Adipose tissue (tissue), 3 donors: ENCODE measurements at regions not wholly inside any gene's neighbourhood (a gene's known extent, or its start where the extent isn't known, plus 50 kb on each side); places are given as distances from the start of the nearest gene placed in this dataset.
"Not testable (repeated sequence)": the region's sequence is repeated elsewhere in the genome, so short reads cannot be mapped to it uniquely, and the experiment has no call there.

Experiments
- H3K27ac ChIP-seq: one replicate; pipeline ENCODE4 v1.5.1; 2013; ENCODE audit warnings: low read depth, low read length
- WGBS, 3 donors: extraction: QIAGEN DNeasy Blood & Tissue Kit; methylation state at CpG; one replicate each; pipeline ENCODE4 v1.1.7; 2013; 5-methylcytosine and 5-hydroxymethylcytosine counted together
- donor health status: healthy with polysubstance abuse.
- donor health status: Bipolar disorder and iron deficiency.
- donor health status: healthy.

GRCh38 chr1:95497566-95497965 is 263.6 kb downstream of the RWDD3 start:
- WGBS, 3 donors: 68 to 91% (median 73%) methylated on average over 4 of the region's 4 CpGs

GRCh38 chr1:95503278-95504030 is 269.4 kb downstream of the RWDD3 start:
- WGBS, 3 donors: 77 to 83% (median 81%) methylated on average over 9 of the region's 9 CpGs

More at GRCh38 chr1:95497566-95497965, 263.6 kb downstream of the RWDD3 start:
- no peak overlapping the region for H3K27ac ChIP-seq

DNA sequence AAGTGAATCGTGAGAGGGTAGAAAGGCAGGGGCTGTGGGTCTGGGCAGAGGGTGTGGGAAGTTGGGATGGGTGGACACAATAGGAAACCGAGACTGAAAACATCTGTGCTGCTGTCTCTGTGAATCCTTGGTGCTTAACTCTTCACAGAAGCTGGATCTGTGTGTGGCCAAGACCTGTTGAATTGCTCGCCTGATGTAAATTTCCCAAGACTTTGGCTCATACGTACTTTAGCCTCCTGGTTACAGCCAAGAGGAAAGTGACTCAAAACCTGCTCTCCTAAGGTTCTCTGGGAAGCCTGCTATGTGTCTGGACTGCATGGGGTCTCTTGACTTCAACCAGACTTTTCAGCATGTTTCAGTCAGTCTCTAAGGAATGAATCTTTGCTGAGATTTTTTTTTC is 270.3 kb downstream of the RWDD3 start:
- no peak overlapping the region for H3K27ac ChIP-seq
- WGBS, 3 donors: 60 to 78% (median 64%) methylated on average over 4 of the region's 4 CpGs

More at GRCh38 chr1:95503278-95504030, 269.4 kb downstream of the RWDD3 start:
- no peak overlapping the region for H3K27ac ChIP-seq

DNA sequence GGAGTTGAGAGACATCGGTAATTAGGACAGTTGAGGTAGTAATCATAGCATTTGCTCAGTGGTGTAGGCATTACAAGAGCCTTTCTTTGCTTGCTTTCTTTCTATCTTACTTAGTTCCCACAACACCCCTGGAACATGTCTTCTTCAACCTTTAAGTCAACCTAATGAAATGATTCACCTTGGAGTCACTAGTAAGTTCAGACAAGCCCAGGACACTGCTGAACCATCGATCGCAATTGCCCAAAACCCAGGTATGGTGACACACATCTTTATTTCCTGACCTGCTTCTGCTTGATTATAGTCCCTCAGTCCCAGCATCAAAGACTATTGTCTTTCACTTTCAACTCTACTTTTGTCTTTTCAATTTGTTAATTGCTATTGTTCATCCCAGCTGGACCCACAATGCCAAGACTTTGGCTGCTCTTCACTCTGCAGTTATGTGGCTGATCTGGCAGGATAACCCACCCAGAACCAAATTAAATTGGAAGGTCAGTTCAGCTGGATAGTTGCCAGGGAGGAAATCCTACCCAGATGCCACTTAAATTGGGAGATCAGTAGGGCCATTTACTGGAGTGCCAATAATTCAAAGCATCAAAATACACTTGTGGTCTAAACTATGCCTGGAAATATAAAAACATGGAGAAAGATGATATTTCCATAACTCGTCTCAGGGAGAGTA is 272.9 kb downstream of the RWDD3 start:
- 89 to 93% (median 92%) methylated on average over 4 of the region's 4 CpGs for whole genome bisulfite sequencing, 3 donors
- H3K27ac ChIP-seq: no peak overlapping the region

DNA sequence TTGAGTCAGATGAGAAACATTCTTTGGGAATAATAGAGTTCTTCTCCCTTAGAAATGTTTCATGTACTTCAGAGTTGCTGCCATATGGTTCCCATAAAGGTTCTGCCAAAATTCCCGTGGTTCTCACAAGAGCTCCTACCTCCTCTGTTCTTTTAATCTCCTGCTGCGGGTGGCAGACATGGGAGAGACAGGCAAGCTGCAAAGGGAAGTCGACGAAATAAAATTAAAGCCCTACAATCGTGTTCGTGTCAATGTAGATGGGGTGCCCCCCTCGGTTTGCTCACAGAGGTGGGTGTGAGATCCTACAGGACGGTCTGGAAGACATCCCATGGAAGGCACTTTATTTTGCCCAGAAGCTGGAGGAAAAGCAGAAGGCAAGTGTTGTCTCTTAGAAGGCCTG is 276.0 kb downstream of the RWDD3 start:
- WGBS, 3 donors: 57 to 69% (median 66%) methylated on average over 8 of the region's 8 CpGs
- no peak overlapping the region for H3K27ac ChIP-seq

DNA sequence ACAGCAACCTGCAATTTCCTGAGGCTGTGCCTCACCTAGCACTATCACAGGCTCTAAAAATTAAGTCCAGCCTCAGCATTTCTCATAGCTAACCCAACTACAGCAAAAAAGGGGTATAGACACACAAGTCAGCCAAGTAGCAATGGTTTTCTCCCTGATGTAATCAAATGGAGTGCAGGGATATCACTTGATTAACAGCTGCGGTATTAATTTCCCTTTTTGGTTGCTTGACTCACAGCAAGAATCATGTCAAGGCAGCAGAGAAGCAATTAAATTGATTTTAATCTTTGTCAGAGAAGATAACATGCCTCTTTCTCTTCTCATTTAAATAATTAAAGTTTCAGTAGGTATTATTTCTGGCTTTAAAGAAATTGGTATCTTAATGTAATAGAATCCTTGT is 278.9 kb downstream of the RWDD3 start:
- no peak overlapping the region for H3K27ac ChIP-seq
- WGBS, 3 donors: 67 to 93% (median 68%) methylated on average over 1 of the region's 1 CpG

DNA sequence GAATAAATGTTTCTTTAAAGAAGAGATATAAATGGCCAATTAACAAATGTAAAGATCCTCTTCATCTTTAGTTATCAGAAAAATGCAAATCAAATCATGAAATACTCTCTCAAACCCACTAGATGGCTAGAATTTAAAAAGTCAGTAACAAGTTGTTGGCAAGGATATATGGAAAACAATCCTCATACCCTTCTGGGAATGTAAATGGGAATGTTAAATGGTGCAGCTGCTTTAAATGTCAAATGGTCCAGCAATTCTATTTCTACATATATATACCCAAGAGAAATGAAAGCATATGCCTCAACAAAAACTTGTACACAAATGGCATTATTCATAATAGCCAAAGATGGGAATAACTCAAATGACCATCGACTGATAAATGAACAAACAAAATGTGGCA is 283.5 kb downstream of the RWDD3 start:
- H3K27ac ChIP-seq: no peak overlapping the region
- WGBS, 3 donors: 66 to 81% (median 74%) methylated on average over 1 of the region's 1 CpG

GRCh38 chr1:95518310-95518709 is 284.3 kb downstream of the RWDD3 start:
- WGBS, 3 donors: 0 to 18% (median 0%) methylated on average over 1 of the region's 1 CpG

GRCh38 chr1:95520390-95520789 is 286.4 kb downstream of the RWDD3 start:
- no peak overlapping the region for H3K27ac ChIP-seq
- WGBS, 3 donors: 64 to 73% (median 68%) methylated on average over 2 of the region's 2 CpGs

More at GRCh38 chr1:95518310-95518709, 284.3 kb downstream of the RWDD3 start:
- H3K27ac ChIP-seq: no peak overlapping the region

DNA sequence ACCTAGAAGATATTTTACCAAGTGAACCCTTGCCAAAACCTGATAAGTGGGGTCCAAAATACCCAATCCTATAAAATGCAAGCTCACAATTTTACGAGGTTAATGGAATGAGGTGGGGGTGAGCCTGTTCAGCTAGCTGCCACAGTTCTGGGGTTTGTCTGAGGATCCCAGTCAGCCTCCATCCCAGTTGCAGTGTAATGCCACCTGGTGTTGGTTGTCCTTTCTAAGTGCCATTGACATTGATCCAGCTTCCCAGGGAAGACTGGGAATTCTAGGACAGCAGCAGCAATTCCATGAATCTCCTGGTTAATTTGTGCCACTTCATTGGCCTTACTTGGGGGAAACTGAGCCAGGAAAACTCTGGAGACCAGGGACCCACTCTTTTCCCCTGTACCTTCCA is 298.3 kb downstream of the RWDD3 start:
- WGBS, 3 donors: 29 to 61% (median 49%) methylated on average over 1 of the region's 1 CpG
- no peak overlapping the region for H3K27ac ChIP-seq

- H3K27ac ChIP-seq: no peak overlapping the region
- 19 to 71% (median 56%) methylated on average over 5 of the region's 5 CpGs for WGBS, 3 donors
Observed at GRCh38 chr1:95534985-95535384, 301.0 kb downstream of the RWDD3 start.

DNA sequence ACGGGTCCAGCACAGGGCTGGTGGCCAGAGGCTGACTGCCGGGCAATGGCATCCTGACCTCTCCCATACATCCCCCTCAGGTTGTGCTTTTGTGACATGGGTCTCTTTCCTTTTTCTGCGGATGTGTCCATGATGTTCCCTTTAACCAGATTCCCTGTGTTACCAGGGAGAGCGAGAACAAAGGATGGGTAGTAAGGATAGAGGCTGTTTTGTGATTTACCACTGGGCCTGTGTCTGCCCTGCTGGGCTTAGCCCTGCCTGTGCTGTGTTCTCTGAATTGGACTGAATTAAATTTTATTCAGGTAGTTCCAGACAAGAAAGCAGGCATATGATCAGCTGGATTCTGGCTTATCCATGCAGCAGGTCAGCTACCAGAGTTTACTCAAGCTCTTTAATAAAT is 301.6 kb downstream of the RWDD3 start:
- 87 to 91% (median 90%) methylated on average over 4 of the region's 4 CpGs for WGBS, 3 donors
- no peak overlapping the region for H3K27ac ChIP-seq

GRCh38 chr1:95536501-95536900 is 302.5 kb downstream of the RWDD3 start:
- no peak overlapping the region for H3K27ac ChIP-seq

GRCh38 chr1:95537176-95537575 is 303.2 kb downstream of the RWDD3 start:
- WGBS, 3 donors: 53 to 78% (median 60%) methylated on average over 3 of the region's 3 CpGs

More at GRCh38 chr1:95536501-95536900, 302.5 kb downstream of the RWDD3 start:
- WGBS, 3 donors: 74 to 88% (median 84%) methylated on average over 5 of the region's 5 CpGs

DNA sequence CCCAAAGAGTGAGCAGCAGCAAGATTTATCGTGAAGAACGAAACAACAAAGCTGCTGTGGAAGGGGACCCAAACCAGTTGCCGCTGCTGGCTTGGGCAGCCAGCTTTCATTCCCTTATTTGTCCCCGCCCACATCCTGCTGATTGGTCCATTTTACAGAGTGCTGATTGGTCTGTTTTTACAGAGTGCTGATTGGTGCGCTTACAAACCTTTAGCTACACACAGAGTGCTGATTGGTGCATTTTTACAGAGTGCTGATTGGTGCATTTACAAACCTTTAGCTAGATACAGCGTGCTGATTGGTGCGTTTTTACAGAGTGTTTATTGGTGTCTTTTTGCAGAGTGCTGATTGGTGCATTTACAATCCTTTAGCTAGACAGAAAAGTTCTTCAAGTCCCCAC is 304.2 kb downstream of the RWDD3 start:
- not testable (repeated sequence) for H3K27ac ChIP-seq
- WGBS, 3 donors: 90 to 98% (median 95%) methylated on average over 7 of the region's 7 CpGs

More at GRCh38 chr1:95537176-95537575, 303.2 kb downstream of the RWDD3 start:
- no peak overlapping the region for H3K27ac ChIP-seq

- H3K27ac ChIP-seq: no peak overlapping the region
- 69 to 76% (median 70%) methylated on average over 2 of the region's 2 CpGs for WGBS, 3 donors
Observed at GRCh38 chr1:95542936-95543335, 308.9 kb downstream of the RWDD3 start.

- WGBS, 3 donors: 81 to 84% (median 84%) methylated on average over 2 of the region's 2 CpGs
- no peak overlapping the region for H3K27ac ChIP-seq
Observed at GRCh38 chr1:95547005-95547404, 313.0 kb downstream of the RWDD3 start.

- WGBS, 3 donors: 58 to 68% (median 63%) methylated on average over 1 of the region's 1 CpG
- H3K27ac ChIP-seq: no peak overlapping the region
Observed at GRCh38 chr1:95548211-95548610, 314.2 kb downstream of the RWDD3 start.

DNA sequence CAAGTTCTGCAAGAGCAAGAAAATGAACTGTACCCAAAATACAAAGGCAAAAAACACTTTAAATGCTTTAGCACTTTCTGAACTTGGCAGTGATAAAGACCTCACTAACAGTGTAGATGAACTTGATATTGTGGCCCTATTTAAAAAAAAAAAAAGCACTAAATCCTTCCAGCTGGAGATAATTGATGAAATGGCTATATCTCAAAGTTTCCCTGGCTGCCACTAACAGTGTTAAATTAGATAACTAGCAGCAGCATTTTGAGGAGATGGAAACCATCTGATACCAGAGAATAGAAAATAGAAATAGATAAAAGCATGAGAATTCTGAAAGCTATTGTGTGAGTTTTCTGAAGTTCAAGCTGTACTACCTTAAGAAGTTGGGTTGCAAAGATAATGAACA is 317.2 kb downstream of the RWDD3 start:
- no peak overlapping the region for H3K27ac ChIP-seq

DNA sequence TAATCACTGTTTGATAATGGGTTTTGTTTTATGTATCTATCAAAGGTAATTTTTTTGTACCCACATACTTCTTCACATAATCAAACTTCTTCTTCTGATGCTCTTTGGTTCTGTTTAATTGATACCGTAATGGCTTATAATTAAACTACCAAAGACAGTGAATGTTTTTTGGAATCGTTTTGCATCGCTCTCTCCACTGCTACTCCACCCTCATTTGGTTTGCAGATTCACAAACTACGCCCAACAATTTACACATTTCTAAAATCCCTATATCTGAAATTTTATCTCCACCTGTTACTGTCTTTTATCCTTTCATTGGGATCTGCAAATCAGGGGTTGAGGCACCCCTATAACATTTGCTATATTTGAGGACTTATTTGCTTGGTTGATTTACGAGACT is 319.6 kb downstream of the RWDD3 start:
- 88 to 89% (median 89%) methylated on average over 5 of the region's 5 CpGs for WGBS, 3 donors

More for the DNA sequence above, 319.6 kb downstream of the RWDD3 start:
- H3K27ac ChIP-seq: no peak overlapping the region
